Stimulated activated naive CD4-positive, alpha-beta T cell (primary cell): ENCODE measurements at regions not wholly inside any gene's neighbourhood (a gene's known extent, or its start where the extent isn't known, plus 50 kb on each side); places are given as distances from the start of the nearest gene placed in this dataset.

ENCODE experiments used
- DNase-seq, 6 experiments: peaks; one replicate each; lab custom pipeline; 2025; lab: John Stamatoyannopoulos, UW

DNA sequence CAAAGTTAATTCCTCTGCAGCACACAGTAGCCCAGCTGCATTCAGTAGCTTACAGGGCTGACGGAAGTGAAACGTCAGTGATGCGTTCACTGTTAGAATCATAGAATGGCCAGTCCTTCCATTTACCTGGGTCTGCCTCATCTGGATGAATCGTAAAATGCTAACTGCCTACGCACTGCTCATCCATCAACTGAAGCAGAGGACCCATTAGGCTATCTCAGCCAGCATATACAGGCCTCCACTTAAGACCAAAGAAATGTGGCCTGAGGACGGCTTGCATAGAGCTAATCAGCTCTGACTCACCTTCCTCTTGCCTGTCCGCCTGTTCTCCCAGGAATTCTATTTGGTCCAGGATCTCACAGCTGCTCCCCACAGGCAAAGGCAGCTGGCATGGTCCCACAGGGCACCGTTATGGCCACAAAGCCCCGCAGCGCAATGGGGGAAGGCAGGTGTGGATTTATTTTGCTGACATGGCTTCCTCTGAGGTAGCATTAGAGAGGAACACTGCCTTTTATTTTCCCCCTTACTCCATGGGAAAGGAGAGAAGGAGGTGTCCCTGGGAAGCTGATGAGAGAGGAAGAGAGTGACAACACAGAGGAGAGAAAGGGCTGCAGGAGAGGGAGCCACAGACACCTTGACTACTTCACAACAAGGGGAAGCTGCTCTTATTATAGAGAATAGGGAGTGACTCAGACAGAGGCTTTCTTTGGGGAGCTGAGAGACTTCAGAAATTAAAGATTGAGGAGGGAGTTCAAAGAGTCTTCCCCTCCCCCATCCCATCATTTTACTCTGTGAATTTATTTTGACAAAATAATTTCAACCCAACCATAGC is 177.6 kb downstream of the HHIPL2 start:
- DNase-seq = no peak

DNA sequence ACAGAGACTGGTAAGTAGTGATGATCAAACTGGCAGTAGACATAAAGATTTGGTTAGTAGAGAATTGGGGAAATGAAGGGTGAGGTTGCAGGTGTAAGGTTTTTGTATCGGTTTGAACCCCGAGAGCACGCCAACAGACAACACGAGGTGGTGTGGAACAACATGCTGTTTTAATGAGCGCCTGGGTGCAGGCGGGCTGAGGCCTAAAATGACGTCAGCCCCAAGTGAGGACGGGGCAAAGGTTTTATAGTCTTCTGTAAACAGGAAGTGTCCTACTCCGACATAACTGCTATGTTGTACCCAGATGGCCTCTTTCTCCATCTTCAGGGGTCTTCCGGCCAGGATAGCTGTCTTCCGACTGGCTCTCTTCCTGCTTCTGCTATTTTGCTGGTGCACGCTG is 178.8 kb downstream of the HHIPL2 start:
- DNase-seq = no peak

DNA sequence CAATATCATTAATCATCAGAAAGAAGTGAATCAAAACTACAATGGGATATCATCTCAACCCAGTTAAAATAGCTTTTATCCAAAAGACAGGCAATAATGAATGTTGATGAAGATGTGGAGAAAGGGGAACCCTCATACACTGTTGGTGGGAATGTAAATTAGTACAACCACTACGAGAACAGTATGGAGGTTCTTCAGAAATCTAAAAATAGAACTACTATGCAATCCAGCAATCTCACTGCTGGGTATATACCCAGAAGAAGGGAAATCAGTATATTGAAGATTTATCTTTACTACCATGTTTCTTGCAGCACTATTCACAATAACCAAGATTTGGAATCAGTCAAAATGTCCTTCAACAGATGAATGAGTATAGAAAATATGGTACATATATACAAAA is 189.8 kb downstream of the HHIPL2 start:
- no peak for DNase-seq

DNA sequence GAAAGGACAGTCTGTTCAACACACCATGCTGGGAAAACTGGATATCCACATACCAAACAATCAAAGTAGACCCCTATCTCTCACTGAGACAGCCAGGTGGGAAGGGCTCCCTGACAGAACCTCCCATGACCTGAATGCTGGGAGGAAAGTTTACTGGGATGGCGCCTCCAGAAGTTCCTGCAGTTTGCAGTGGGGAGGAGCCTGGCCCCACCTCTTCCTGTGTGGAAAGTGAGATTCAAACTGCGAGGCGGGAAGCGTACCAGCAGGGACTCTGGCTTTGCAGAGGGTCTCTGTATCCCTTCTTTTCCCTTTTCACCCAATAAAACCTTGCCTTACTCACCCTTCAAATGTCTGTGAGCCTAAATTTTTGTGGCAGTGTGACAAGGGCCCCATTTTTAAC is 190.7 kb downstream of the HHIPL2 start:
- DNase-seq = no peak

DNA sequence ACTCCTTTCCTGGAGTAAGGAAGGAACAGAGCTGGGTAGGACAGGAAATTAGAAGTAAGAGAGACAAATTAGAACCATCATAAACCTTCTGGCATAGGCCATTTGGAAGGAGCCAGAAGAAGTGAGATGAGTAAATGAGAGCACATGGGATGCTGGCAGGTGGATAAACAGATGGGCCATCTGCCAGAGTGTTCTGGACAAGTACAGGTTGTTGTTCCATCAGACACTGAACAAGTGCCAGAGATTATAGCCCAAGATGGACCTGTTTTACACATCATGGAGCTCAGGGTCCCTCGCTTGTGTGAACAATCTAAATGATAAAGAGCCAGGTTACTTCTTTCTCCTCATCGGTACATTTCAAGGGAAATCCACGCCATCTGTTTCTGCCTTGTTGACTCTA is 200.3 kb downstream of the HHIPL2 start:
- no peak for DNase-seq

DNA sequence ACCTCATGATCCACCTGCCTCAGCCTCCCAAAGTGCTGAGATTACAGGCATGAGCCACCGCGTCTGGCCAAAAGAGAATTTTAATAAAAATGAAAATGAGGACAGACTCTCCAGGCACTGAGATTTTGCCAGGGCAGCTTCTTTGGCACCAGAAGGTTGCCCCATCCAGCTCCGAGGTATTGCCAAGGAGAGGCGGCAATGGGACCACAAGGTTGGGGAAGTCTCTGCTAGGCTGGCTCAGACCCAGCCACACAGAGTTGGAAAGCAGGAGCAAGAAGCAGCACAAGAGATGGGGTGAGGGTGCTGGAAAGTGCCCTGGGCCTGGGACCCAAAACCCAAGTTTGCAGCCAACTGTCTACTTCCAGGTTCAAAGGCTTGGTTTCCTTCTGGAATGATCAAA is 200.9 kb downstream of the HHIPL2 start:
- DNase-seq = no peak

DNA sequence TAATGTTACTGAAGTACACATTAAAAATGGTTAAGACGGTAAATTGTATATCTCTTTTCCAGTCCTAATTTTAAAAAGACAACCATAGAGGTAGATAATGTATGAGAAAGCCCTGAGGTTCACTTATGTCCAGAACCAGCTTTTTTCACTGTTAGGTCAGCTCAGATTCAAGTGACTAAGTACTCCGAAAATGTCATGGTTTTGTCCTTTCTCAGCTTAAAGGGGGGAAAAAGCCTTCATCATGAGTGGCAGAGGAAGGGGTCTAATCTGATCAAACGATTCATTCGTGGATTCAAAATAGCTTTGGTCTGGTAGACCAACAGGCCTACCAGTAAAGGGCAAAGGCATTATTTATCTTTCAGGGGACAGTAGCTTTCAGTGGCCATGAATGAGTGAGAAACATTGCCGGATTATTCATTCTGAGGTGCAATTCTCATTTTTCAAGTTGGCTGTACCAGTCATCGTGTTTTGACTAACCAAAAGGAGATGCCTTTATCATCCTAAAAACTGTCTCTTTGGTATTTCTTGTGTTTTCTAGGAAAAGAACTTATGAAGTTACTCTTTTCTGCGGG is 208.4 kb downstream of the HHIPL2 start:
- no peak for DNase-seq

DNA sequence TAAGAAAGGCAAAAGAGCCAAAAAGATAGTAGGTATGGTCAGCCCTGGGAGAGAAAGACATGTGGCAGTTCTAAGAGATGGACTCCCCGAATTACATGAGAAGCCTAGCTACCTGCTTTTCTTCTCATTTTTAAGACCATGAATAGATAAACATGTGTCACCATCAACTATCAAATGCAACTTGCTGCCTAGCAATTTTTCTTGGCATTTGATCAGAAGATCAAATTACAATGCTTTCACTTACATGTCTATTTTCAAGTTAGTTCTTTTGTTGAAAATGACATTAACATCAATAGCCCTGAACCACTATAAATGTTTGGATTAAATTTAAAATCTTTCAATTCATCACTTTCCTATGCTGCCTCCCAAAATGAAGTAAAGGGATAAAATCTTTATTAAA is 212.3 kb downstream of the HHIPL2 start:
- no peak for DNase-seq

DNA sequence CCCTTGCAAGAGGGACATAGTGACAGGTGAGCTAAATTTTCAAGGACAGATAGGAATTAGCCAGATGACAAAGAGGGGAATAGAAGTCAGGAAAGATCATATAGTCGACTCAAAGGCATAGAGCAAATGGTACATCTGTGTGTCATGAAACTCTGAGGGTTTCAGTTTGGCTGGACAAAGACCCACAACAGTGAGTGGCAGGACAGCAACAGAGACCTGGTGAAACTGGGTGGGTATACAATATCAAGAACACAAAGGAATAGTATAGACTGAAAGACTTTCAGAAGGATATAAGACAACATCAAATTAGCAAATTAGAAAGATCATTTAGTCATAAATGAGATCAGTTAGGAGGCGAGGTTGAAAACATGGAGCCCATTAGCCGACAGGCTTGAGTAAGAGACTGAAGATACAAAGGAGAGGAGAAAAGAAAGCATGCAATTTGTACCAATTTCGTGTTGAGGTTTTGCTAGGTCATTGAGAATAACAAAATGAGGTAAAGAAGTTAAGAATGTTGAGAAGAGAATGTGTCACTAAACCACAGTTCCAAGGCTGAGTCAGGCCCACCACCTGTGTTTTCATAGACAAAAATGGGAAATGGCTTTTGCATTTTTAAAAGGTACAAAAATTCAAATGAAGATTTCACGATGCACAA is 213.8 kb downstream of the HHIPL2 start:
- no peak for DNase-seq

DNA sequence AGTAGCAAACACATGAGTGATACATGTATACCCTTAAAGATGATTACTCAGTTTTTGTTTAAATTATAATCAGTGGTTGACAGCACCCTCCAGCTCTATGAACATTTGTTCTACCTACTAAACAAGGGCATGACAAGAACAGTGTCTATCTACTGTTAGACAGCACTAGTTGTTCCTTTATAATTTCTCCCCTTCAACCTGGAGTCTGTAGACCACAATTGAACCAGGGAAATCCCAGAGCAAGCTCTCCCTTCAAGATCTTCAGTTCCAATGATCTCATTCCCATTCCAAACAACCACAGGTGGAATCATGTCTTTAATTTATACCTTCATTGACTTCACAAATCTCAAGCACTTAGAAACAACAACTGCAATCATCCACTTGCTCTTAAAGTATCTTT is 216.1 kb downstream of the HHIPL2 start:
- no peak for DNase-seq

DNA sequence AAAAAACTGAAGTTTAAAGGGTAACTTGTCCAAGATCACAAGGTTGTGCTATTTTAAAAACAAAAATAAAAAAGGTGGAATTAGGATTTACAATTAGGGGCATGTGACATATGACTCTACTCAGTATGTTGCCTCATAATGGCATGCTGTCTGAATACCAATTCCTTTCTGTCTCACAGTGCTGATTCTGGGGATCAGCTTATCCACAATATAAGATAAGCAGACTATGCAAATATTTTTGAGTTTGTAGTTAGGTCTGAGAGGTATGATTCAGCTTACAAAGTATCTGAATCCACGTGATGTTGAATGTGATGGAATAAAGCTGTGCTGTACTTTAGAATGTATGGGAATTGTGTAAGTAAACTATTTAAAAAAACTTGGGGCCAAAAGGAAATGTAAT is 216.6 kb downstream of the HHIPL2 start:
- no peak for DNase-seq

DNA sequence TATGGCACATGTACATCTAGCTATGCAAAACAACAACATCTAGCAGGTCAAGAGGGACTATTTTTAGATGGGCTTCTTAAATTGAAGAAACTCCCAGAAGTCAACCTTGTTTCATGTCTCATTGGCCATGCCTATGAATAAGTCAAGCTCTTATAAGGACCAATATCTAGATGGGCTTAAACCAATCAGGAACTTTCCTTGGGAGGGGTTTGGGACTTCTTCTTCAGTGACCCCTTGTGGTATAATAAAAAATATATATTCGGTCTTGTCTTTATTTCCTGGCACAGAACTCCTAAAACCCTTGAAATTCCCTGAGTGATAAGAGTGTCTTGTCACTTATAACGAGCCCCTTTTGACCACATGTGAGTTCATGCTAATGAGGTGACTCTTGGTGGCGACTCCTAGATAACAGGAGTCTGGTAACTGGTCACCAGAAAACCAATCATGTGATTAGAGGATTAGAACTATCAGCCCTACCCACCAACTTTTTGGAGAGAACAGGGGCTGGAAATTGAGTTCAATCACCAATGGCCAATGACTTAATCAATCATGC is 218.3 kb downstream of the HHIPL2 start:
- no peak for DNase-seq

DNA sequence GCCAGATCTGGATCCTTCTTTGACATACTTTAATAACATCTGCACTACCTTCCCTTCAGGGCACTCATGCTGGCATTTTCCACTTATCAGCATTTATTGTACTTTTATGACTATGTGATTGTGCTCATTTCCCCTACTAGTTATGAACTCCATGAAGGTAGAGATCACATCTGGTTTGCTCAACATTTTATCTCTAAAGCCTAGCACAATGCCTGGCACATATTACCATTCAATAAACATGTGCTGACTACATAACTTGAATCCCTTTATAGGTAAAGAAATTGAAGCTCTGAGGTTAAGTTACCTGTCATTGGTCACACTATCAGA is 221.2 kb downstream of the HHIPL2 start:
- no peak for DNase-seq

DNA sequence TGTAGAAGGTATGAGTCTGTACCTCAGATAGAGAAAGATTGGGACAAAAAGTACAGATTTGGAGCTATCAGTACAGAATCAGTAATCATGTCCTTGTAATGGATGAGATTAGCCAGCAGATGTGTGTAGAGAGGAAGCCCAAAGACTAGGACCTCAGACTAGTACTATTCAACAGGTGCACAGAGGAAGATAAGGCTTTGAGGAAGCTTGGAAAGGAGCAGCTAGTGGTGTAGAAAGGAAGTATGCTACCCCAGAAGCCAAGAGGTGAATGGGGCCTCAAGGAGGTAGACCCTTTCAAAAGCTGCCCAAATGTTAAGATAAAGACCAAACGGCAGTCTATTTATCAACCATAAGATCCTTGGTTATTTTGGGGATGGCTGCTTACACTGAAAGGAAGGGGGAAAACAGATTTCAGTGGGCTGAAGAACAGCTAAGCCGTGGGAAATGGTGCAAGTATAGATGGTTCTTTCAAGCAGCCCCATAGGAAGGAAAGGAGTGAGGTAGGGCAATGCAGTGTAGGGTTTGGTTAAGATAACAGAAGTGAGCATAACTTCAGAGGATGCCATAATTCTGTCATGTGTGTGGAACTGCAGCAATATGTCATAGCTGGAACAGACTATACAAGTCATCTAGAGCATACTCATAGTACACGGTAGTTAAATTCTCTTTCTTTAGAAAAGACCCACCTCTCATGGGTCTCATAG is 221.7 kb downstream of the HHIPL2 start:
- no peak for DNase-seq

DNA sequence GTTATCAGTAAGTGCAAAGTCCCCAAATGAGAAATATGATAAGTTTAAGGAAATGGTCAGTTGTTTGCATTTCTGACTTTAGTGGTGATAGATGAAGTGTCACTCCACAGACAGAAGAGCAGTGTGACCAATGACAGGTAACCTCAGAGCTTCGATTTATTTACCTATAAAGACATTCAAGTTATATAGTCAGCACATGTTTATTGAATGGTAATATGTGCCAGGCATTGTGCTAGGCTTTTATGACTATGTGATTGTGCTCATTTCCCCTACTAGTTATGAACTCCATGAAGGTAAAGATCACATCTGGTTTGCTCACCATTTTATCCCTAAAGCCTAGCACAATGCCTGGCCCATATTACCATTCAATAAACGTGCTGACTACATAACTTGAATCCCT is 222.4 kb downstream of the HHIPL2 start:
- DNase-seq = no peak

DNA sequence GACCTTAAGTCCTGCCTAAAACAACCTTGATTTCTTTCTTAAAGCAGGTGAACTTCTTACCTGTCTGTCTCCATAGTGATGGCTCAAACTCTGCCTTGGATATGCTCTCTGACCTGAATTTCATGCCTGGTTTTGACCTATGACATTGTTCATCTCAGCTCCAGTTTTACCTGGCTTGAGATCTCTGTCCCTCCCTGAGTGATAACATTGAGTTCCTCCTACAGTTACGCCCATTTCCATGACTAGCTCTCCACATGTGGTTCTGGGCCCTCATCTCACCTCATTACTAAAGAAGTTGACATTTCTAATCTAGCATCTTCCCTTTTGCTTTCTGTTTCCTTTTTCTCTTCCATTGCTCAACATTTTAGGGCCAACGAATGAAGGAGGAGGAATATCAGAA is 233.1 kb downstream of the HHIPL2 start:
- DNase-seq = no peak

DNA sequence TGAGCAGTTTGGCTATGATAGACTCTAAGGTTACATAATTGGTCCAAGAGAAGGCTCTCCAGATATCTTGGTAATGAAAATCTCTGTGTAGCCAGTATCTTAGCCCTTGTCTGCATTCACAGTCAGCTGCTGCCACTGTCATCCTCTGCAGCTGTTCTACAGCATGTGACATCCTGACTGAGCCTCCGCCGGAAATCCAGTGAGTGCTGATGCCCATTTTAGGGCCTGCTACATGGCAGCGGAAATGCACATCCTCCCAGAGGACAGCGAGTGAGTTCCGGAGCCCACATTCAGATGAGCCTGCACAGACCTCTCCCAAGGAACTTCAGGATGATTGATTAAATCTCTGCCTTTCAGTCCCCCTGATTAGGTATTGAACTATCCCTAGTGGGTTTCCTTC is 237.1 kb downstream of the HHIPL2 start:
- peak in 2 of 6 experiments; percentile 2 to 7 for DNase-seq

DNA sequence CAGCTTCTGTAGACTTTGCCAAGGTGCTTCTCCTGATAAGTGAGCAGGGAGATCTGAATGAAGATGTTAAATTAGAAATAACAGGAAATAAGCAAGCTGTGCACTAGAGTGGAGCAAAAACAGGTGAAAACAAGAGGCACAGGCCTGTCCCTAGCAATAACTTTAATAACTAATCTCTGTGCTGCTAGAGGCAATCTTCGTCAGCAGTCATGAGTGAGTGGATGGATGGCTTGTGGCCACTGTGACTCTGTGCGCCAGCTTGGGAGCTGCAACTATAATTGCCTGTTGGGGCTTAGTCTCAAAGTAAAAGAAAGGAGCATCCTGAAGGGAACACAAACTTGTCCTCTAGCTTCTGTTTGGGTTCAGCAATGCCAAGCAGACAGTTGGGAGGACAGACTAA is 240.3 kb downstream of the HHIPL2 start:
- peak in 1 of 6 experiments; percentile 2 for DNase-seq

DNA sequence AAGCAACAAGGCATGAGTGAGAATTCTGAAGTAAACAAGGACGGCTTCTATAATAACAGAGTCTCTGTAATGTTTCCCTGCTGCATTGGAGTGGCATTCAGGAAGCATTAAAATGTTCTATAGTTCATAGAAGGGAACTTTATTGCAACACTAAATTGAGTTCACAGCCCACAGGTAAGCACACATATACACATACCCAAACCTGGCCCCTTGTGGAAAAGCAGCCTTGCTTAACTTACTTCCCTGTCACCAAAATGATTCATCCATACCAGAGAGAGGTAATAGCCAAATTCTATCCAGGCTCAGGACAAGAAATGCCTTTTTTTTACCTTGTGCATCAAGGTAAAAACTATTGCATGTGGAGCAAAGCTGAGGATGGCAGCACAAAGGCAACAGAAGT is 241.4 kb downstream of the HHIPL2 start:
- DNase-seq = no peak

DNA sequence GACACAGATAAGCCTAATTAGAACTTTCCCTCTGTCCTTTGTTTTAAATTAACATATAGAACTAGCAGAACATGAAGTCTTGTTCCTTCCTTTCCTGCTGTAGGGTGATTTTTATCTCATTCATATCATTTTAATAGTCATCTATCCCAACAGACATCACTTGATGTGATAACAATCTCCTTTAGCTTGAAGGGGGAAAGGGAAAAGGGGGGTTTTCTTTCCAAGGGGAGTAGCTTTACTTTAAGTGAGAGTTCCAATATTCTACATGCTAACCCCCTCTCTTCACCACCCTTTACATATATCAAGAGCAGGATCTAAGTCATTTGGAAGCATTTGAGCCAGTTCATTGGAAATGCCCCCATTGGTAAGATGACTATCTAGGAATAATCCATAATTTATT is 241.9 kb downstream of the HHIPL2 start:
- no peak for DNase-seq

DNA sequence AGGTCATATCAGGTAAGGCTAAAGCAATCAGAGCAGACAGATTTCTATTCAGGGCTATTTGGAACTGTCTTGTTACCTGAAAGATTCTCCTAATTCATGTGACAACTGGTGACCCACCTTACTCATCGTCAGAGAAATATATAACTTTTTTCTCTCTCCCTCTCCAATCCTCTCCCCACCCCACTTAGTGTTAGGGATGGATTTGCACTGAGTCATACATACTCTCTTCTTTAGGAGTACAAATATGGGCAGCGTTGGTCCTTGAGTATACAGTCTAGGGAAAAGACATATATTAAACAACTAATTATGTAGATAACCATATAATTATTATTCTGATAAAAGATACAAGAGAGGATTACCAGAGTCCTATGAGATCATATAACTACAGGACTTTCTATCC is 246.3 kb downstream of the HHIPL2 start:
- DNase-seq = no peak

DNA sequence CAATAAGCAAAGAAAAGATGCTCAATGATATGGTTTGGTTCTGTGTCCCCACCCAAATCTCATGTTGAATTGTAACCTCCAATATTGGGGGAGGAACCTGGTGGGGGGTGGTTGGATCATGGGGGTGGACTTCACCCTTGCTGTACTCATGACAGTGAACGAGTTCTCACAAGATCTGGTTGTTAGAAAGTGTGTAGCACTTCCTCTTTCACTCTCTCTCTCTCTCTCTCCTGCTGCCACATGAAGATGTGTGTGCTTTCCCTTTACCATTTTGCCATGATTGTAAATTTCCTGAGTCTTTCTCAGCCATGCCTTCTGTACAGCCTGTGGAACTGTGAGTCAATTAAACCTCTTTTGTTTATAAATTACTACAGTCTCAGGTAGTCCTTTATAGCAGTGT is 248.4 kb downstream of the HHIPL2 start:
- DNase-seq = no peak

DNA sequence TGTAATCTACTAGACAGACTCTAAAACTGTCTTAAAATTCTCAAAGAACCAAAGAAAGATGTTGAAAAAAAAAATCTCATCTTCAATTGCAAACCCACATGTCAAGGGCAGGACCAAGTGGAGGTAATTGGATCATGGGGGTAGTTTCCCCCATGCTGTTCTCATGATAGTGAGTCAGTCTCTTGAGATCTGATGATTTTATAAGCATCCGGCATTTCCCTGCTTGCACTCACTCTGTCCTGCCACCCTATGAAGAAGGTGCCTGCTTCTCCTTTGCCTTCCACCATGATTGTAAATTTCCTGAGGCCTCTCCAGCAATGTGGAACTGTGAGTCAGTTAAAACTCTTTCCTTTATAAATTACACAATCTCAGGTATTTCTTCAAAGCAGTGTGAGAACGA is 257.0 kb downstream of the HHIPL2 start:
- no peak for DNase-seq
